ENCODE measurements at regions not wholly inside any gene's neighbourhood (a gene's known extent, or its start where the extent isn't known, plus 50 kb on each side); places are given as distances from the start of the nearest gene placed in this dataset.

DNA sequence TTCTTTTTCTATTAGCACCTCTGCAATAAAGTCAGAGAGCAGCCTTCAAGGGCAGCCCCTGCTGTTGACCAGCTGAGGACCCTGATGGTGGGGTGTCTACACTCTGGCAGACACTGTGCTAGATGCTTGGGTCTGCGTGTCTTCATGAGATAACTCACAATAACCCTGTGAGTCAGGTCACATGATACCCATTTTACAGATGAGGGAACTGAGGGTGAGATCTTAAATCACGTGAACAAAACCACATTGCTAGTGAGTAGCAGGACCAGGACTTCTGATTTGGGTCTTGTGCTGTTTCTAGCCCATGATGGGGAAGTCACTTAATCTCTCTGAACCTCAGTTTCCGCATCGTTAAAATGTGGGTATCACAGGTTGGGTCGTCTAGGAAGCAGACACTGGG lies 118.5 kb upstream of the LIPC start:
- TF ChIP-seq EZH2phosphoT487 (IDR thresholded peaks at IDR 0.05; ENCODE audit: low read depth) (no peak), CTCF (IDR thresholded peaks at IDR 0.05; ENCODE audit: low read depth, low read length) (no peak)

All from OCI-LY3 (cell line).